MM.1S (cell line): ENCODE measurements at regions not wholly inside any gene's neighbourhood (a gene's known extent, or its start where the extent isn't known, plus 50 kb on each side); places are given as distances from the start of the nearest gene placed in this dataset.

Experiments used
- EZH2 ChIP-seq: fragments of 300-600 bp; sonication (generic); optimal IDR thresholded peaks from 2 replicates; pipeline ENCODE3; 2017; ENCODE audit warnings: low read depth, mild to moderate bottlenecking, antibody characterized with exemption, low read length, mixed read lengths
- TF ChIP-seq, protein P1 (sequence below): fragments of 300-600 bp; sonication (generic); IDR thresholded peaks from 2 replicates; pipeline ENCODE4 v1.5.1; 2016; ENCODE audit warnings: antibody characterized with exemption, low read length, mixed read lengths

DNA sequence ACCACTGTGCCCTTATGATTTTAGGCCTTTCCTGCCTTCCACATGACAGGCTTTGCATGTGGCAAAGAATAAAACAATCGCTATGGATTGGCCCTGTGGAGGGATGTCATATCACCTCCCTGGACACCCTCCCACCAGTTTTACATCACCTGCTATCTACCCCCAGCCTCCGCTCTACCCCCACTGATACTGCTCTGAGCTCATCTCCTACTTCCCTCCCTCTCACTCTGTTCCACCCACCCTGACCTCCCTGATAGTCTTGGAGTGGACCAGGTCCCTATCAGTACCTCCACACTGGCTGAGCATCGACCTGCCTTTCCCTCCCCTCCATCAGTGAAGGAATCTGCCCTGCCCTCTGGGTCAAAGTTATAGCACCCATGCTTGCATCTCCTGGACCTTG is 91.8 kb upstream of the FOXN3 start:
- TF ChIP-seq EZH2: no peak
- TF ChIP-seq, protein P1, sequence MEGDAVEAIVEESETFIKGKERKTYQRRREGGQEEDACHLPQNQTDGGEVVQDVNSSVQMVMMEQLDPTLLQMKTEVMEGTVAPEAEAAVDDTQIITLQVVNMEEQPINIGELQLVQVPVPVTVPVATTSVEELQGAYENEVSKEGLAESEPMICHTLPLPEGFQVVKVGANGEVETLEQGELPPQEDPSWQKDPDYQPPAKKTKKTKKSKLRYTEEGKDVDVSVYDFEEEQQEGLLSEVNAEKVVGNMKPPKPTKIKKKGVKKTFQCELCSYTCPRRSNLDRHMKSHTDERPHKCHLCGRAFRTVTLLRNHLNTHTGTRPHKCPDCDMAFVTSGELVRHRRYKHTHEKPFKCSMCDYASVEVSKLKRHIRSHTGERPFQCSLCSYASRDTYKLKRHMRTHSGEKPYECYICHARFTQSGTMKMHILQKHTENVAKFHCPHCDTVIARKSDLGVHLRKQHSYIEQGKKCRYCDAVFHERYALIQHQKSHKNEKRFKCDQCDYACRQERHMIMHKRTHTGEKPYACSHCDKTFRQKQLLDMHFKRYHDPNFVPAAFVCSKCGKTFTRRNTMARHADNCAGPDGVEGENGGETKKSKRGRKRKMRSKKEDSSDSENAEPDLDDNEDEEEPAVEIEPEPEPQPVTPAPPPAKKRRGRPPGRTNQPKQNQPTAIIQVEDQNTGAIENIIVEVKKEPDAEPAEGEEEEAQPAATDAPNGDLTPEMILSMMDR: no peak
